NCI-H1092 treated with DMSO at 0.1 percent for 48 hours (cell line): ENCODE measurements at regions not wholly inside any gene's neighbourhood (a gene's known extent, or its start where the extent isn't known, plus 50 kb on each side); places are given as distances from the start of the nearest gene placed in this dataset.
"Not testable (repeated sequence)": the region's sequence is repeated elsewhere in the genome, so short reads cannot be mapped to it uniquely, and the experiment has no call there.

Experiments
- DNase-seq: peaks from one replicate; lab custom pipeline; 2025; lab: John Stamatoyannopoulos, UW

- not testable (repeated sequence) for DNase-seq
Observed at GRCh38 chr2:87431051-87431450, 316.8 kb upstream of the PLGLB2 start.

GRCh38 chr2:87432711-87433453, 315.0 kb upstream of the PLGLB2 start:
- DNase-seq = not testable (repeated sequence)

- DNase-seq = not testable (repeated sequence)
Observed at GRCh38 chr2:87436007-87436406, 311.9 kb upstream of the PLGLB2 start.

- DNase-seq = not testable (repeated sequence)
Observed at GRCh38 chr2:87437701-87438260, 310.1 kb upstream of the PLGLB2 start.

GRCh38 chr2:87438780-87439454, 309.0 kb upstream of the PLGLB2 start:
- DNase-seq = not testable (repeated sequence)

- not testable (repeated sequence) for DNase-seq
Observed at GRCh38 chr2:87439617-87440204, 308.2 kb upstream of the PLGLB2 start.

GRCh38 chr2:87440650-87441049, 307.2 kb upstream of the PLGLB2 start:
- not testable (repeated sequence) for DNase-seq

- DNase-seq = not testable (repeated sequence)
Observed at GRCh38 chr2:87441375-87441774, 306.5 kb upstream of the PLGLB2 start.

- not testable (repeated sequence) for DNase-seq
Observed at GRCh38 chr2:87442983-87443577, 304.8 kb upstream of the PLGLB2 start.

GRCh38 chr2:87444951-87445350, 302.9 kb upstream of the PLGLB2 start:
- DNase-seq = not testable (repeated sequence)

GRCh38 chr2:87445613-87446312, 302.1 kb upstream of the PLGLB2 start:
- DNase-seq = not testable (repeated sequence)

GRCh38 chr2:87446313-87446696, 301.6 kb upstream of the PLGLB2 start:
- not testable (repeated sequence) for DNase-seq

- not testable (repeated sequence) for DNase-seq
Observed at GRCh38 chr2:87449462-87449980, 298.4 kb upstream of the PLGLB2 start.

GRCh38 chr2:87452193-87452592, 295.7 kb upstream of the PLGLB2 start:
- not testable (repeated sequence) for DNase-seq

GRCh38 chr2:87452861-87453260, 295.0 kb upstream of the PLGLB2 start:
- DNase-seq = not testable (repeated sequence)

- DNase-seq = not testable (repeated sequence)
Observed at GRCh38 chr2:87453965-87454364, 293.9 kb upstream of the PLGLB2 start.

GRCh38 chr2:87454421-87454820, 293.5 kb upstream of the PLGLB2 start:
- DNase-seq = not testable (repeated sequence)

GRCh38 chr2:87455209-87455853, 292.6 kb upstream of the PLGLB2 start:
- DNase-seq = not testable (repeated sequence)

- DNase-seq = not testable (repeated sequence)
Observed at GRCh38 chr2:87455854-87456249, 292.0 kb upstream of the PLGLB2 start.

GRCh38 chr2:87456477-87457128, 291.3 kb upstream of the PLGLB2 start:
- DNase-seq = not testable (repeated sequence)
